PC-9 (cell line): ENCODE measurements at regions not wholly inside any gene's neighbourhood (a gene's known extent, or its start where the extent isn't known, plus 50 kb on each side); places are given as distances from the start of the nearest gene placed in this dataset.

Source experiments
- BruUV-seq: library from RNA; stranded (reverse); fragments of 400-500 nt; replicated peaks from 2 replicates; lab custom pipeline; 2021; lab: Mats Ljungman, UMichigan
- CTCF ChIA-PET: fragments of 300-600 bp; sonication (Branson Sonifier 250); formaldehyde crosslinking; loops from one replicate; lab custom pipeline; 2022; ENCODE audit warnings: antibody characterized with exemption; lab: Charles Lee
- POLR2A ChIA-PET: fragments of 300-600 bp; sonication (Branson Sonifier 250); formaldehyde crosslinking; loops from one replicate; lab custom pipeline; 2022; ENCODE audit warnings: antibody characterized with exemption; ENCODE audit not compliant: unreplicated experiment; lab: Charles Lee
- DNase-seq, 2 experiments: peaks; one replicate each; pipeline versions ENCODE4 v3.0.0 to v3.0.0-alpha.2; 2015 to 2022; ENCODE audit warnings: mixed read lengths in 1 of 2
- H2AFZ ChIP-seq: fragments of 200-600 bp; sonication (generic); 2 replicates; pipeline ENCODE4 v1.8.1; 2017; ENCODE audit warnings: antibody characterized with exemption
- H3F3A ChIP-seq: fragments of 200-600 bp; sonication (generic); 2 replicates; pipeline ENCODE4 v1.8.1; 2017; ENCODE audit warnings: antibody characterized with exemption, mild to moderate bottlenecking, low read depth; ENCODE audit not compliant: insufficient read depth
- H3K27ac ChIP-seq: fragments of 200-600 bp; sonication (generic); 2 replicates; pipeline ENCODE4 v1.6.1; 2016; ENCODE audit warnings: mixed run types
- H3K27me3 ChIP-seq: fragments of 200-600 bp; sonication (generic); 2 replicates; pipeline ENCODE4 v1.6.1; 2016; ENCODE audit warnings: low read depth, mixed run types; ENCODE audit not compliant: insufficient read depth
- H3K36me3 ChIP-seq: fragments of 200-600 bp; sonication (generic); 2 replicates; pipeline ENCODE4 v1.6.1; 2016; ENCODE audit warnings: low read depth, mixed run types
- H3K4me1 ChIP-seq: fragments of 200-600 bp; sonication (generic); replicated peaks from 2 replicates; pipeline ENCODE4 v1.6.1; 2016; ENCODE audit warnings: mixed run types; ENCODE audit not compliant: insufficient read depth
- H3K4me2 ChIP-seq: fragments of 200-600 bp; sonication (generic); 2 replicates; pipeline ENCODE4 v1.6.1; 2017; ENCODE audit warnings: mixed run types
- H3K4me3 ChIP-seq: fragments of 200-600 bp; sonication (generic); 2 replicates; pipeline ENCODE4 v1.6.1; 2016; ENCODE audit warnings: mixed run types
- H3K79me2 ChIP-seq: fragments of 200-600 bp; sonication (generic); 2 replicates; pipeline ENCODE4 v1.6.1; 2017; ENCODE audit warnings: low read depth, mixed run types
- H3K9me2 ChIP-seq: fragments of 200-600 bp; sonication (generic); 2 replicates; pipeline ENCODE4 v1.8.1; 2017; ENCODE audit warnings: mild to moderate bottlenecking; ENCODE audit not compliant: insufficient read depth
- H3K9me3 ChIP-seq: fragments of 200-600 bp; sonication (generic); 2 replicates; pipeline ENCODE4 v1.8.1; 2016; ENCODE audit warnings: low read depth; ENCODE audit not compliant: insufficient read depth
- H4K20me1 ChIP-seq: fragments of 200-600 bp; sonication (generic); 2 replicates; pipeline ENCODE4 v1.8.1; 2017; ENCODE audit not compliant: insufficient read depth
- CTCF ChIP-seq: fragments of 200-600 bp; sonication (generic); conservative IDR thresholded peaks from 2 replicates; pipeline ENCODE4 v1.6.1; 2017; ENCODE audit warnings: mixed run types, antibody characterized with exemption, mild to moderate bottlenecking, moderate library complexity
- EZH2 ChIP-seq: fragments of 200-600 bp; sonication (generic); IDR thresholded peaks from 2 replicates; pipeline ENCODE4 v1.8.0; 2017; ENCODE audit warnings: antibody characterized with exemption, low read depth
- intact Hi-C: fragments of 100-400 bp; cut with micrococcal nuclease; formaldehyde crosslinking; loops from one replicate; pipeline ENCODE4 v1.10.0; 2022; ENCODE audit not compliant: unreplicated experiment

- Histone ChIP-seq H3K4me1 (no peaks in the 10 kb centered on the region), H3K9me2 (no peaks in the 10 kb centered on the region), H3K36me3 (no peaks in the 10 kb centered on the region), H3K4me3 (no peak overlapping the region), H3K79me2 (no peaks in the 10 kb centered on the region), H4K20me1 (no peaks in the 10 kb centered on the region), H3K27ac (no peak overlapping the region), H3F3A (no peaks in the 10 kb centered on the region), H3K27me3 (no peaks in the 10 kb centered on the region), H2AFZ (no peak overlapping the region), H3K4me2 (no peak overlapping the region), H3K9me3 (no peaks in the 10 kb centered on the region)
- BruUV-seq: no TSS peak
- ChIA-PET POLR2A (no interaction called here), CTCF (no interaction called here)
- DNase-seq: no peak
- TF ChIP-seq EZH2: no peak
- no peak for TF ChIP-seq CTCF
- intact Hi-C loops: no loop called here
Observed at GRCh38 chr2:187134306-187134705, 285.3 kb upstream of the ZSWIM2 start.

GRCh38 chr2:187129868-187130267, 280.9 kb upstream of the ZSWIM2 start:
- no peaks in the 10 kb centered on the region for H3K9me2 ChIP-seq
- H4K20me1 ChIP-seq: no peaks in the 10 kb centered on the region
- H3K27me3 ChIP-seq: no peaks in the 10 kb centered on the region
- no peak overlapping the region for H2AFZ ChIP-seq
- TF ChIP-seq EZH2 (no peak), CTCF (no peak)
- no peaks in the 10 kb centered on the region for H3K4me1 ChIP-seq
- ChIA-PET POLR2A (no interaction called here), CTCF (no interaction called here)
- no peak overlapping the region for H3K4me3 ChIP-seq
- H3F3A ChIP-seq: no peaks in the 10 kb centered on the region
- no TSS peak for BruUV-seq
- no peak for DNase-seq
- no peak overlapping the region for H3K27ac ChIP-seq
- no peak overlapping the region for H3K4me2 ChIP-seq
- no peaks in the 10 kb centered on the region for H3K79me2 ChIP-seq
- no peaks in the 10 kb centered on the region for H3K9me3 ChIP-seq
- intact Hi-C loops: no loop called here
- no peaks in the 10 kb centered on the region for H3K36me3 ChIP-seq

GRCh38 chr2:187129306-187129705, 280.3 kb upstream of the ZSWIM2 start:
- intact Hi-C loops: no loop called here
- Histone ChIP-seq H3K4me3 (no peak overlapping the region), H3K79me2 (no peaks in the 10 kb centered on the region), H3F3A (no peaks in the 10 kb centered on the region), H3K9me2 (no peaks in the 10 kb centered on the region), H3K4me2 (no peak overlapping the region), H3K36me3 (no peaks in the 10 kb centered on the region), H3K9me3 (no peaks in the 10 kb centered on the region), H2AFZ (no peak overlapping the region), H3K27me3 (no peaks in the 10 kb centered on the region), H4K20me1 (no peaks in the 10 kb centered on the region), H3K4me1 (no peaks in the 10 kb centered on the region), H3K27ac (no peak overlapping the region)
- TF ChIP-seq EZH2 (no peak), CTCF (no peak)
- BruUV-seq: no TSS peak
- POLR2A ChIA-PET: no interaction called here
- no peak for DNase-seq
- CTCF ChIA-PET: no interaction called here
